Esophagus squamous epithelium (tissue), 5 donors: ENCODE measurements at regions not wholly inside any gene's neighbourhood (a gene's known extent, or its start where the extent isn't known, plus 50 kb on each side); places are given as distances from the start of the nearest gene placed in this dataset.

Experiments
- DNase-seq: peaks from one replicate; lab custom pipeline; 2025; lab: John Stamatoyannopoulos, UW
- H3K27ac ChIP-seq, 4 donors: fragments of 200-600 bp; sonication (generic); one replicate each; pipeline ENCODE4 v1.5.1; 2016 to 2019; ENCODE audit warnings: mild to moderate bottlenecking in 1 of 4
- H3K27me3 ChIP-seq, 4 donors: fragments of 200-600 bp; sonication (generic); 1 replicate in 3 of 4; 2 replicates in 1 of 4; pipeline versions ENCODE4 v1.5.1 to v1.6.0; 2017 to 2021; ENCODE audit warnings: antibody characterized with exemption in 1 of 4
- H3K36me3 ChIP-seq, 3 donors: fragments of 200-600 bp; sonication (generic); one replicate each; pipeline ENCODE4 v1.5.1; 2016 to 2019
- H3K4me1 ChIP-seq, 3 donors: fragments of 200-600 bp; sonication (generic); one replicate each; pipeline ENCODE4 v1.5.1; 2017 to 2019
- H3K4me3 ChIP-seq, 4 donors: fragments of 200-600 bp; sonication (generic); 1 replicate in 3 of 4; 2 replicates in 1 of 4; pipeline ENCODE4 v1.5.1; 2016 to 2019; ENCODE audit warnings: mild to moderate bottlenecking in 2 of 4, moderate library complexity in 1 of 4
- H3K9me3 ChIP-seq, 3 donors: fragments of 200-600 bp; sonication (generic); one replicate each; pipeline ENCODE4 v1.5.1; 2016 to 2019
- POLR2A ChIP-seq, 4 donors: fragments of 450-650 bp; IDR thresholded peaks; one replicate each; pipeline ENCODE4 v1.6.1; 2017; ENCODE audit warnings: antibody characterized with exemption in 4 of 4, mild to moderate bottlenecking in 4 of 4, moderate library complexity in 3 of 4
- WGBS, 2 donors: methylation state at CpG; one replicate each; pipeline ENCODE4 v1.1.5; 2018; 5-methylcytosine and 5-hydroxymethylcytosine counted together
- intact Hi-C: fragments of 100-400 bp; cut with DNase I; formaldehyde crosslinking; loops from one replicate; pipeline ENCODE4 v1.15.0; 2022
- TF ChIP-seq, protein P1 (sequence below), 6 experiments: fragments of 450-650 bp in 4 of 6; fragments of 200-600 bp in 2 of 6; sonication (generic) in 2 of 6; IDR thresholded peaks; one replicate each; pipeline ENCODE4 v1.5.1; 2016 to 2019; ENCODE audit warnings: antibody characterized with exemption in 6 of 6, mild to moderate bottlenecking in 4 of 6, moderate library complexity in 4 of 6
- donor health status: DM: yes; HTN: yes; CAD: no.

DNA sequence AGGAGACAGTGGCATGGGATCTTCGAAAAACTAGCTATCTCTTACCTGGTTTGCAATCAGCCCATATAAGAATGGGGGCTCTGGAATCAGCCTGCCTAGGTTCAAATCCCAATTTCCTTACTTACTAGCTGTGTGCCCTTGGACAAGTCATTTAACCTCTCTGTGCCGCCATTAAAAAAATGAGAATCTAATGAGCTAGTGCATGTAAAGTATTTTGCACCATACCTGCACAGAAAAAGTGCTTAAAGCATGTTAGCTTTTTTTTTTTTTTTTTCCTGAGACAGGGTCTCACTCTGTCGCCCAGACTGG, 181.8 kb downstream of the SHQ1 start:
- intact Hi-C loops, result loop anchor here (5.0 kb wide), 1 partner anchor 156 kb away; no protein-coding TSS in a partner anchor
- no peak for TF ChIP-seq POLR2A (IDR thresholded peaks at IDR 0.05)
- TF ChIP-seq, protein P1, sequence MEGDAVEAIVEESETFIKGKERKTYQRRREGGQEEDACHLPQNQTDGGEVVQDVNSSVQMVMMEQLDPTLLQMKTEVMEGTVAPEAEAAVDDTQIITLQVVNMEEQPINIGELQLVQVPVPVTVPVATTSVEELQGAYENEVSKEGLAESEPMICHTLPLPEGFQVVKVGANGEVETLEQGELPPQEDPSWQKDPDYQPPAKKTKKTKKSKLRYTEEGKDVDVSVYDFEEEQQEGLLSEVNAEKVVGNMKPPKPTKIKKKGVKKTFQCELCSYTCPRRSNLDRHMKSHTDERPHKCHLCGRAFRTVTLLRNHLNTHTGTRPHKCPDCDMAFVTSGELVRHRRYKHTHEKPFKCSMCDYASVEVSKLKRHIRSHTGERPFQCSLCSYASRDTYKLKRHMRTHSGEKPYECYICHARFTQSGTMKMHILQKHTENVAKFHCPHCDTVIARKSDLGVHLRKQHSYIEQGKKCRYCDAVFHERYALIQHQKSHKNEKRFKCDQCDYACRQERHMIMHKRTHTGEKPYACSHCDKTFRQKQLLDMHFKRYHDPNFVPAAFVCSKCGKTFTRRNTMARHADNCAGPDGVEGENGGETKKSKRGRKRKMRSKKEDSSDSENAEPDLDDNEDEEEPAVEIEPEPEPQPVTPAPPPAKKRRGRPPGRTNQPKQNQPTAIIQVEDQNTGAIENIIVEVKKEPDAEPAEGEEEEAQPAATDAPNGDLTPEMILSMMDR (IDR thresholded peaks at IDR 0.05), result peak in 1 of 6 experiments; percentile 5

DNA sequence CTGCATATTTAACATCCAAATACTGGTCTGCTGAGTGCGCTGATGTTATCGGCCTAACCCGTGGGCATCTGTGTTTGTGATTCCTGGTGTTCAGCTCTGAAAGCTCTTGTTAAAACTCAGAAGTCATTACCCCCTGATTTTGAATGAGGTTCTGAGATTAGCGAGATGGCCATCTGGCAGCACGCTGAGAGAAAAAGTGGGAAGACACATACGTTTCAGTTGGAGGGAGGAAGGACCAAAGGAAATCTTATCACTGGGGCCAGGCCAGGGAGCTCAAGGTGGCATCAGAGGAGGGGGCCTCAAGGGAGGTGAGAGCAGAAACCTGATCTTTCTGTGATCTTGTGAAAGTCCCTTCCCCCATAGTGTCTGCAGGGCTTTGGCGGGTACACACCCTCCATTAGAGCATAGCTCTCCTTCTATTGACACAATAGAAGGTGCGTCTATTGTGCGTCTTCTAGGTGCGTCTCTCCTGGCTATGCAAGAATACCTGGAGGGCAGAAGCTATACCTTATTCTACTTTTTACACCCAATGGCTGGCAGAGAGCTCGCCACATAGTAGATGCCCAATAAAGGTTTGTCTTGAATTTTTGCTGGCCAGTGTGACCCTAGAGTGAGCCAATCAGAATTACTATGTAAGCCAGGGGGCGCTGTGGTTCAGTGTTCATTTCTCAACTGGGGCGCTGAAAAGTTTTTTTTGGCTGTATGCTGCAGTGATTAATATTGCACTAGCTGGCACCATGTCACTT, 182.4 kb downstream of the SHQ1 start:
- DNase-seq, result no peak
- peaks cover 4 to 37% (median 6%) of the 10 kb centered on the region in 3 donors for H3K4me1 ChIP-seq
- H3K9me3 ChIP-seq, result no peaks in the 10 kb centered on the region
- TF ChIP-seq, protein P1 (IDR thresholded peaks at IDR 0.05), result peak in 5 of 6 experiments; percentile 55 to 73 (median 64)
- TF ChIP-seq POLR2A (IDR thresholded peaks at IDR 0.05), result no peak
- 75 to 79% methylated on average over 13 of the region's 13 CpGs for WGBS, 2 donors
- no peak overlapping the region for H3K27ac ChIP-seq
- no peaks in the 10 kb centered on the region for H3K36me3 ChIP-seq
- intact Hi-C loops, result loop anchor here (5.0 kb wide), 1 partner anchor 156 kb away; no protein-coding TSS in a partner anchor
- no peak overlapping the region for H3K4me3 ChIP-seq
- H3K27me3 ChIP-seq, result peaks cover 0 to 14% (median 0%) of the 10 kb centered on the region in 4 donors

More for the DNA sequence above, 181.8 kb downstream of the SHQ1 start:
- DNase-seq, result no peak
- H3K27ac ChIP-seq, result no peak overlapping the region
- H3K27me3 ChIP-seq, result peaks cover 0 to 14% (median 0%) of the 10 kb centered on the region in 4 donors
- 74 to 79% methylated on average over 3 of the region's 3 CpGs for WGBS, 2 donors
- no peaks in the 10 kb centered on the region for H3K9me3 ChIP-seq
- peaks cover 1 to 32% (median 3%) of the 10 kb centered on the region in 3 donors for H3K4me1 ChIP-seq
- no peak overlapping the region for H3K4me3 ChIP-seq
- H3K36me3 ChIP-seq, result no peaks in the 10 kb centered on the region

DNA sequence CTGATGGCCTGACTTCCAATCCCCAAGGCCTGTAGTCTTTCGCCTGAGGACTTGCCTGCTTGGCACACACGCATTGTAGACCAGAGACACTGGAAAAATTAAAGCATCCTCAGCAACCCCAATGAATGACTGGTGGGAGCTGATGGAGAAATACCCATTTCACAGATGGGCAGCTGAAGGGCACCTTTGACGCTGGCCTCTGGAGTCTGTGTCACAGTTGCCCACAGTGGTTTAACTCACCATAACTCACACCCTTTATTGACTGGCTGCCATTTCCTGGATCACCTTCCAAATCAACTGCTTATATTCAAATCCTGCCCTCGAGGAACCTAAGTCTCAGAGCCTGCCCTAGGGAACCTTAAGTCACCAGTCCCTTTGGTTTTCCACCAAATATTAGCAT, 183.1 kb downstream of the SHQ1 start:
- Histone ChIP-seq H3K36me3 (no peaks in the 10 kb centered on the region), H3K27ac (no peak overlapping the region), H3K4me1 (peaks cover 8 to 44% (median 10%) of the 10 kb centered on the region in 3 donors), H3K9me3 (no peaks in the 10 kb centered on the region), H3K4me3 (no peak overlapping the region), H3K27me3 (peaks cover 0 to 14% (median 0%) of the 10 kb centered on the region in 4 donors)
- 43 to 72% methylated on average over 2 to 4 of the region's 4 CpGs for WGBS, 2 donors
- intact Hi-C loops, result loop anchor here (5.0 kb wide), 1 partner anchor 157 kb away; no protein-coding TSS in a partner anchor
- no peak for DNase-seq
- no peak for TF ChIP-seq POLR2A (IDR thresholded peaks at IDR 0.05)
- TF ChIP-seq, protein P1 (IDR thresholded peaks at IDR 0.05), result no peak

DNA sequence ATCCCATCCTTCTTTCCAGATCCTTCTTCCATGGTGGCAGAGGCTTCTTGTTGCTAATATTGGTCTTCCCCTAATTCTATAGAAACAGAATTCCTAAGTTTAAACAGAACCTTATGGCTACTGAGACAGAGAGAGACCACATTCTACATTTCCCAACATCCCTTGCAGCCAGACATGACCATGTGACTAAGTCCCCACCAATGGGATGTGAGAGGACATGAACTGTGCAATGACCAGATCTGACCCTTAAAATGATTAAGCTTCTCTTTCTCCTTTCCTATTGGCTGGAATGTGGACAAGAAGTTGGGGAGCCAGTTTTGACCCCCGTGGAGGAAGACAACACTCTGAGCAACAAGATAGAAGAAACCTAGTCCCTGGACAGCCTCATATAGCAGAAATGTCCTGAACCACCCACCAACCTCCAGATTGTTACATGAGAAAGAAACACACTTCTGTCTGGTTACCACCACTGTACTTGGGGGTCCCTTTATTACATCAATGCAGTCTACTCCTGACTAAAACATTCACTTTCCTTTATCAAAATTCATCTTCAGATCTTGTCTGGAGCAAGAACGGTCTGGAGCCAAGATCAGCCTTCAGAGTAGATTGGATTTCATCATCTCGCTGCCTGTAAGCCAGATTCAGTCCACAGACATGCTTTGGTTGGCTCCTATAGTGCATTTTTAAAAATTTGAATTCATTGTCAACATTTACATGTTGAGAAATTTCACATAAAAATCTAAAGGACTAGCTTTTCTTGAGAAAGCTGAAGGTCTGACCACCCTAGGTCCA, 183.9 kb downstream of the SHQ1 start:
- Histone ChIP-seq H3K36me3 (no peaks in the 10 kb centered on the region), H3K27me3 (peaks cover 0 to 14% (median 0%) of the 10 kb centered on the region in 4 donors), H3K4me1 (peaks cover 13 to 52% (median 13%) of the 10 kb centered on the region in 3 donors), H3K9me3 (no peaks in the 10 kb centered on the region), H3K27ac (peak overlapping the region in 1 of 4 donors; percentile 39), H3K4me3 (no peak overlapping the region)
- TF ChIP-seq, protein P1 (IDR thresholded peaks at IDR 0.05), result no peak
- no peak for TF ChIP-seq POLR2A (IDR thresholded peaks at IDR 0.05)
- WGBS, 2 donors, result 66 to 79% methylated on average over 3 of the region's 3 CpGs
- intact Hi-C loops, result no loop called here
- no peak for DNase-seq
